ENCODE measurements at regions not wholly inside any gene's neighbourhood (a gene's known extent, or its start where the extent isn't known, plus 50 kb on each side); places are given as distances from the start of the nearest gene placed in this dataset.

- no peak for DNase-seq (ENCODE audit: low spot score)
Observed at GRCh38 chr13:109599901-109600657, 186.3 kb downstream of the IRS2 start.

- DNase-seq (ENCODE audit: low spot score), result no peak
Observed at GRCh38 chr13:109595471-109595870, 190.9 kb downstream of the IRS2 start.

DNA sequence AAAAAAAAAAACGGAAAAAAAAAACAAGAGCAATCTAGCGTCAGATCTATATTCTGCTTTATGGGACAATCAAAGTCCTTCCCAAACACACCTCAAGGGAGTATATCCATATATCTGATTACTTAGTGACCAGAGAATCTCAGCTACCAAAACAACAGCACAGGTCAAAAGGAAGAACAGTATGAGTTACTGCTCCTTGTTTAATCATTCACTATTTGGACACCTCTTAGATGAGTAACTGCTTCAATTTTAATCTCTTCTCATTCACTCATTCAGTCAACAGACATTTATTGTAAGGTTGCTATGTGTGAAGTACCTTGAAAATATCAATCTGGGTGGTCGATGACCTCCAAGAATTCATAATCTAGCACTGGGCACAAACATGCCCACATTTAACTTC lies 193.2 kb downstream of the IRS2 start:
- no peak for DNase-seq (ENCODE audit: low spot score)

GRCh38 chr13:109592770-109593169 lies 193.6 kb downstream of the IRS2 start:
- DNase-seq (ENCODE audit: low spot score), result no peak

DNA sequence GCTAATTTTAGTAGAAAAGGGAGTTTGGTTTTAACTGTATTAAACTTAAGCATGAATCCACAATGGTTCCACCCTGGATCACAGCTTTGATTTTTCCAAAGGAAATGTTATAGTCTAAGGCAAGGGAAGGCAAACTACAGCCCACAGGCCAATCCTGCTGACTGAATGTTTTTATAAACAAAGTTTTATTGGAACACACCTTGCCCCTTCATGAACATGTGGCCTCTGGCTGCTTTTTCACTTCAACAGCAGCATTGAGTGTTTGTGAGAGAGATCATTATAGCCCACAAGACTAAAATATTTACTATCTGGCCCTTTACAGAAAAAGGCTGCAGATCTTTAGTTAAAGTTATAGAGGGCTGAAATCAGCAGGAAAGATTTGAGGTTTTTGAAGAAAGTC lies 198.7 kb downstream of the IRS2 start:
- no peak for DNase-seq (ENCODE audit: low spot score)

DNA sequence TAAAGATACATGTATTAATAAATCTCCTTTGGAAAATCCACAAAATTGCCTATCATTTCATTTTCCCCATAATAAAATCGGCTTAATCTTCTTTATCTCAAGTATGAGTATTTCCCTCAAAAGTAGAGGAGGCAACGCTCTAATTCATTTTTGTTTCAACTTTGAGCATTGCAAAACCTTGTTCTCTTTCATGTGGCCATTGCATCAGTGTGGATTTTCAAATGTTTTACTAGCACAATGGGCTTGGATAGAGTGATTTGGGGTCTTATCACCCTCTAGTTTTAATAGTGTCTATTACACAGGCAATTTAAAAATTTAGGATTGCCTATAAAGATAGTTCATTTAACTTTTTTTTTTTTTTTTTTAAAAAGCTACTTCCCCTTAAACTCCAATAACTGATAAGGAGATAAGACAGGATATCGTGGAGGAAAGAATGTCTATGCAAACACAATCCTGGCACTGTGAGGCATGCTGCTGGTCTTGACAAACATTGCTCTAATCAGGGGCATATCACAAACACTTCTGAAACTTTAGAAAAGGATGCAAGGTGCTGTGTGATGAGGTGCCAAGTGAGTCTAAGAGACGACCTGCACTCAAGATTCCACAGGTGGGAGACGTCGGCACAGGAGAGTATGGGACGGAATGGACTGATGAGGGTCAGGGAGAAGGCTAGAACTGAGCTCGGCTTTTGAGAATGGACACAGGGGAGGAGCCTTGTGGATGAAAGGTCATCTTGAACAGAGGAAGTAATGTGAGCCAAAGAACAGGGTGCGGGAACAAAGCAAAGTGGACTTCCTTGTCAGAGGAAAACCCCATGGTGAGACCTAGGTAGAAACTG lies 199.7 kb downstream of the IRS2 start:
- DNase-seq (ENCODE audit: low spot score), result no peak

GRCh38 chr13:109584844-109585361 lies 201.5 kb downstream of the IRS2 start:
- DNase-seq (ENCODE audit: low spot score), result no peak

DNA sequence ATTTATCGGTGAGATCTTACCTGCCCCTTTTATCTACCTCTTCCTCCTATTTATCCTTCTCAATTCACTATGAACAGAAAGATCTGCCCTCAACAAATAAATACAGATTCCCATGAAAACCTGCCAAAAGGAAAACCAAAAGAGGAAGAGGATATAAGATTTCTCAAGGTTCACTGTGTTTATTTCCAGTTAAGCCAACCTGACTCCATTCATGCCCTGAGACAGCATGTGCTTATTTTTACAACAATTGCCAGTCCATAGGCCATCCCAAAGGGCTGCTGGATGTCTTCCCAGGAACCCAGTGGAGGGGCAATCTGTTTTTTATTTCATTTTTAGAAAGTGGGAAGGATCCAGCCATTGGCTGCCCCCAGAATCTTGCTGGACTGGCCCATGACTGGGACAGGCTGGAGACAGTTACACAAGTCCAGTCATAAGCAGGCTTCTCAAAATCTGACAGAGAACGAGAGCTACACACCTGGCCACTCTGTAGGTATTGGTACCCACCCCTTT lies 209.1 kb downstream of the IRS2 start:
- no peak for DNase-seq (ENCODE audit: low spot score)

GRCh38 chr13:109576331-109576813 lies 210.0 kb downstream of the IRS2 start:
- no peak for DNase-seq (ENCODE audit: low spot score)

DNA sequence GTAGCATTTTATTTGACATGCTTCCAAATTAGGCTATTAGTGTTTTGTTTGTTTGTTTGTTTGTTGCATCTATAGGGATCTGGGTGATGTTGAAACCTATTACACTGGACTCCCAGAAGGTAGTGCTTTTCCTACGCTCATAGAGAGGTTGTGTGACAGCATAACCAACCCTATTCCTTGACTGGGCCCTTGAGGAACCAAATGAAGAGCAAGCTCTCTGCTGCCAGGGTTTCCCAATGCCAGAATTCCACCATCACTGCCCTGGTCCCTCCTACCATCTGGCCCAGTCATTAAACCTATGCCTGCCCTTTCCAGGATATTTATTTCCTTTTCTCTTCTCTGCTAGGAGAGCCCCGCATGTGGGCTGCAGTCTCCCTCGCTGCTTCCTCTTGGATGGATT lies 210.6 kb downstream of the IRS2 start:
- no peak for DNase-seq (ENCODE audit: low spot score)

GRCh38 chr13:109572389-109572788 lies 214.0 kb downstream of the IRS2 start:
- no peak for DNase-seq (ENCODE audit: low spot score)

DNA sequence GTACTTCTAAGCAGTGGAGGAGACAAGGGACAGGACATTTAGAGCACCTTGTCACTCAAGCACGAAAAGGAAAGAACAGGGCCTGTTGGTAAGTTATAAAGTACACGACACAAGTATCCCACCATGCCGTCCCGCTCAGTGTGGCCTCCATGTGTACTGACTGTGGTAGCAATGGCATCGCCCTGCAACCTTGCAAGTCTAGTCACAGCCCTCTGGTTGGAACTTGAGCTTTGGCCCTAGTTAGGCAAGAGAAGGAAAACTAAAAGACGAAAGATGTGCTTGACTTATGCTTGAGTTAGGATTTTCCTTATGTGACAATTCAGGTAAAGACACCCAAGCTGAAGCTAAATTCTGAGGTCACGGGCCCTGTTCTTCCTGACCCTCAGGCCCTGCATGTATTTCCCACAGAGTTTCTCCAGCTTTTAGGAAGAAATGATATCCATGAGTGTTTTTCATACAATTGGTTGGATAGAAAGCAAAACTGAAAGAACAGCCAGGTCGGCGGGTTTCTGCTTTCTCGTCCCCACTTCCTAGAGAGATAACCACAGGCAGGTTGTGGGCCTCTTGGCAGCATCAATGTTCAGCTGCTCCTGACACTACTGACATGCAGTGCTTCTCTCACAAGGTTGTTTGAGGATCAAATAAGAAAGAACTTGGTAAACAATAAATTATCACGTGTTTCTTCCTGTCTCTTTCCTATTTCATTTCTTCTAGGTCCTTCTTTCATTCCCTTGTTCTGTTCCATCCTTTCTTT lies 216.2 kb downstream of the IRS2 start:
- DNase-seq (ENCODE audit: low spot score), result no peak

DNA sequence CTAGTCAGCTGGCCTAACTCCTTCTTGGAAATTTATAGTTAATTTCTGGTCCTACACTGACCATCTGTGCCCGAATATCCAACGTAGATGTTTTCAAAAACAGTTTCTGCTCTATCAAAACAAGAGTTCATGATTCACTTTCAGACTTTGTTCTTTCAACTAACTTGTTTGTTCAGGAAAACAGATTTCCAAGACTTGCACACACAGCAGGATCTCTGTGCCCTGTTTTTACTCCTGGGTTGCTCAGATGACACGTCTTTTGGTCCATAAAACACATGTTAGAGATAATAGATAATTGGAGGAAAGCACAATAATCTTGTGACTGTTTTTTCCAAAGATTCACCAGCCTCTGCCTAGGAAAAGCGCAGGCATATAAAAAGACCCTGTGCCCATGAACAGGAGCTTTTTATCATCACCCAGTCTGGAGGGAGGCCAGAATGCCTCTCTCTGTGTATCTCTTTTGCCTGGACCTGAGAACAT lies 218.0 kb downstream of the IRS2 start:
- no peak for DNase-seq (ENCODE audit: low spot score)

DNA sequence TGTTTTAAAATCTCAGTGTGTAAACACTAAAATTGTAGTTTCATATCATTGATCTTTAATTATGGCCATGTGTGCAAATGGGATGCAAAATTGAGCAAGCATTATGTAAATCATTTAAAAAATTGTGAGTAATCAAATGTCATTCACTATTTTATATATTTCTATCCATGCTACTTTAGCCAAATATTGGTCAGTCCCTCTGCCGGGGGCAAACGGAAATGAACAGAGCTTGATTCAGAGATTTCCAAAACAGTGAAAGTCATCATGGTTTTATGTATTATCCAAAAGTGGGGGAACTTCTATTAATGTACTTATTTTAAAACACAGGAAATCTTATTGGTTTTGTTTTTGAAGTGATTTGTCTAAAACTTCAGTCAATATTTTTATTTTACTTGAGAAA lies 219.1 kb downstream of the IRS2 start:
- no peak for DNase-seq (ENCODE audit: low spot score)

GRCh38 chr13:109565877-109566276 lies 220.5 kb downstream of the IRS2 start:
- no peak for DNase-seq (ENCODE audit: low spot score)

- DNase-seq (ENCODE audit: low spot score), result no peak
Observed at GRCh38 chr13:109548374-109548773, 238.0 kb downstream of the IRS2 start.

- DNase-seq (ENCODE audit: low spot score), result no peak
Observed at GRCh38 chr13:109547942-109548341, 238.4 kb downstream of the IRS2 start.

- no peak for DNase-seq (ENCODE audit: low spot score)
Observed at GRCh38 chr13:109545931-109546330, 240.5 kb downstream of the IRS2 start.

GRCh38 chr13:109541081-109541480 lies 245.3 kb downstream of the IRS2 start:
- no peak for DNase-seq (ENCODE audit: low spot score)

DNA sequence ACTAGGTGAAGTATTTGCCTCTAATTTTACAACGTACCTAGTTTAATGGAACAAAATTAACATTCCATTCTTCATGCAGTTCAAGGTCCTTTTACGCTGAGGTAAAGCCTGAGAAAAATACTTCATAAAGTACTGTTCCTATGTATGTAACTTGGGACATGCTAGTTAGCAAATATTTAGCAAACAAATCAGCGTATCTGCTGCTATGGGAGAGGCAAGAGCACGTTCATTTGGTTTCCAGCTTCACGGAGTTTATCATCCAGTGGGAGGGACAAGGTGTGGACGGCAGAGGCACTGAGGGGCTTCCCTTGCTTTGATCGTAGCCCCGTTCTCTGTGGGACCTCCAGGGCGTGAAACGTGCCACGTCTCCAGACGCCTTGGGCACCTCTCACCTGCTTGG lies 248.8 kb downstream of the IRS2 start:
- DNase-seq (ENCODE audit: low spot score), result no peak

- DNase-seq (ENCODE audit: low spot score), result no peak
Observed at GRCh38 chr13:109533350-109533749, 253.0 kb downstream of the IRS2 start.

DNA sequence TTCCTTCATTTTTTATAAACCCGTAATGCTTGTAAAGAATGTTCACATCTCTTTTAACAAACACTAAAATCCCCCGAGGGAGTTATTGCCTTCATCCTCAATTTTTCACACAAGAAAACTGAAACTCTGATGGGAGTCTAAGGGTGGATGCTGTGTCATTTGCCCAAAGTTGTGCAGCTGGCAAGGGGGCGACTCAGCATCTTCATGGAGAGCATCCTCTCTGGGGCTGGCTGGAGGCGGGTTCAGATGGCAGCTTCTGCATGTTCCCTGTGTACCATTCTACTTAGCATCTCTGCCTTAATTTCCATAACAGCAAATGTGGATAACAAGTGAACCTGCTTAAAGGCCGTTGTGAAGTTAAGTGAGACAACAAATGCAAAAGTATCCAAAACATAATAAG lies 256.4 kb downstream of the IRS2 start:
- no peak for DNase-seq (ENCODE audit: low spot score)

Measured in umbilical cord (tissue), 1 donor.